ENCODE measurements at regions not wholly inside any gene's neighbourhood (a gene's known extent, or its start where the extent isn't known, plus 50 kb on each side); places are given as distances from the start of the nearest gene placed in this dataset.

GRCh38 chr9:80619356-80619755, 1047.6 kb downstream of the TLE4 start:
- TF ChIP-seq POLR2AphosphoS5 (IDR thresholded peaks at IDR 0.05; ENCODE audit: low read depth, low read length) (no peak), SIN3A (IDR thresholded peaks at IDR 0.05; ENCODE audit: borderline replicate concordance, insufficient read depth, low read length) (no peak), FOXP2 (optimal IDR thresholded peaks at IDR 0.05; ENCODE audit: borderline replicate concordance, extremely low read depth, extremely low read length, insufficient read depth) (no peak)
